GM18873 (cell line): ENCODE measurements at regions not wholly inside any gene's neighbourhood (a gene's known extent, or its start where the extent isn't known, plus 50 kb on each side); places are given as distances from the start of the nearest gene placed in this dataset.
"Not testable (repeated sequence)": the region's sequence is repeated elsewhere in the genome, so short reads cannot be mapped to it uniquely, and the experiment has no call there.

ENCODE experiments used
- ATAC-seq: cut with Tn5 transposase; IDR thresholded peaks from one replicate; pipeline ENCODE4 v1.9.1; 2021; ENCODE audit warnings: mild to moderate bottlenecking, moderate library complexity, moderate number of reproducible peaks; ENCODE audit not compliant: unreplicated experiment, low FRiP score

DNA sequence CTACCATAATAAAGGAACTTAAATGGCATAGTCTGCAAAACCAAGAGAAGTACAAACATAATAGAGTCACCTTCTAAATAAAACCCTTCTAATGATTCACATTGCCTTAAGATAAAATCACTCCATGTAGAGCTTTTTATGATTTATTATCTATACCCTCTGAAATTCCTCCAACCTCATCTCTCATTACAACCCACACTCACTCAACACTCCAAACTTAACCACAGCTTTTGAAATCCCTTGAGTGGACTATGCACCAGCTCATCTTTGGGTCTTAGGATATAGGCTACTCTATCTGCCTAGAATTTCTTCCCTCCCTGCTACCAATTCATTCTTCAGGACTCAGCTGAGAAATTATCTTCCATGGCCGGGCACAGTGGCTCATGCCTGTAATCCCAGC is 122.5 kb downstream of the CETN3 start:
- ATAC-seq: no peak

DNA sequence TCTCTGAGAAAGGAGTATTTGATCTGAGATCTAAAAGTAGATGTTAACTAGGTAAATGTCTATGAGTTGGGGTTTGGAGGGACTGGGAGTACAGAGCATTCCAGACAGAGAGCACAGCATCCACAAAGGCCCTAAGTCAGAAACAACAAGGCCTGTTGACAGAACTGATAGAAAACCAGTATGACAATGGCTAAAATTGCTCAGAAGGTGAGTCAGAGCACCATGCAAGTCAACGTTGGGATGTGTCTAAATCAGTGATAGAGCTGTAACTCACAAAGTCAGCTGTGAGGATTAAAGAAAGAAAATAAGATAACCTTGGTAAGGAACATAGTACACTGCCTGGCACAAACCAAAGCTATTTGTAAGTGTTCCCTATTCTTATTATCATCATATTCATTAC is 124.0 kb downstream of the CETN3 start:
- no peak for ATAC-seq

DNA sequence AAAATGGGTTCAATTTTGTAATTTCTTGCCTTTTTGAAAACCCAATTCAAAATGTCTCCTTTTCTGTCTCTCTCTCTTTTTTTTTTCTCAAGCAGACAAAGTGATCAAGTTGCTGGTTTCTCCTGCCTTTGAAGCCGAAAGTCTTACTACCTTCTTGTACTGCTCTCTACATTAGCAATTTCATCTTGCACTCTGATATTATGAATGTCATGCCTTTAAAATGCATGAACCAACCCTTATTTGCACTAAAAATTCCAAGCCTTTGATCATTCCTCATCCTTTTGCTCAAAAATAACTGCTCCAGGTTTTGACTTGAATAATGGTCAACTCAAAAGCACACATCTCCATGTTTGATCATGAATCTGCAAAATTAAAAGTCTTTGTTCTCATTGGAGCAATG is 125.2 kb downstream of the CETN3 start:
- ATAC-seq: no peak

DNA sequence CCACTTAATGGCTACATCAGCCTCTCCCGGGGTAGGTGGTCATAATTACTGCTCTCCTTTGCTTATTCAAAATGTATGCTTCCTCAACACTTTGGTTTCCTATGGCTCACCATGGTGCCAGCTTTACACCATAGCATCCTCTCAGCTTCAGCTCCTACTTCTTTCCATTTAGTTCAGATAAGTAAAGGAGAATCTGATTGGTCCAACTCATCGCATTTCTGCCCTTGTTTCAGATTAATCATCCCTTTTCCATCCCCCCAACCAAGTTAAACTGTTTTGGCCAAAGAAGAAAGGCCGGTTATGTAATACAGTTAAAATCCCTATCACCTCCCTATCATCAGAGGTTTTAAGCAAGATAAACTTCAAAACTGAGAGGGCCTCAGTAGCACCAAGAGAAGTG is 130.5 kb downstream of the CETN3 start:
- ATAC-seq: no peak

DNA sequence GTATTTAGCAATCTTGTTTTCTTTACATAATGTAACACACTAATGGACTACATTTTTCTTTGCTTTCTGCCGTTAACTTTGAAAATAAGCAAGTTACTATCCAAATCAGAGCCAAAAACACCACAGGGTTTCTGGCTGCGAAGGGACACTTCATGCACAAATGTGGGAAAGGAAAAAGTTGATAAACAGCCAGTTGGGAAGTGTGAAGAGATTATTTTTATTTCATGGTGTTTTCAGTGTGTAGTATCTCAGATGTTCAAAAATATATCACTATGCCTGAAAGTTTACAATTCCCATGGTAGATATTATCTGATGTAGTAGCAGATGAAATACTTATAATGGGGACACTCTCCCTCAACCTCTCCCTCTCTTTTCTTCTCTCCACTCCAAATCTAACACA is 135.3 kb downstream of the CETN3 start:
- no peak for ATAC-seq

DNA sequence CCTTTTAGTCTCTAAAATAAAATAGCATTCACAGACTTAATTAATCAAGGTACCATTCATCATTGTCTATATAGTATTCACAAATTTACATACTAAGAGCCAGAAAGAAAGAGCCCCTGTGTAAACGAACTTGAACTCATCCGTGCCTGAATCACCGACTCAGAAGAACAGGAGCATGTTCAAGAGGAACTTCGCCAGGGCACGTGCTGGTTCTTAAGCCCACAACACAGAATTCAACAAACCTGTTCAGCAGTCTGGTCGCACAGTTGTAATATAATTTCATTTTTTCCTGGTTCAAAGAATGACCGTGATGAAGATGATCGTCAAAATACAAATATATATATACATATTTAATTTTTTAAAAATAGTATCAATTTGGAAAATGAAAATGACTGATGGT is 141.9 kb downstream of the CETN3 start:
- no peak for ATAC-seq

DNA sequence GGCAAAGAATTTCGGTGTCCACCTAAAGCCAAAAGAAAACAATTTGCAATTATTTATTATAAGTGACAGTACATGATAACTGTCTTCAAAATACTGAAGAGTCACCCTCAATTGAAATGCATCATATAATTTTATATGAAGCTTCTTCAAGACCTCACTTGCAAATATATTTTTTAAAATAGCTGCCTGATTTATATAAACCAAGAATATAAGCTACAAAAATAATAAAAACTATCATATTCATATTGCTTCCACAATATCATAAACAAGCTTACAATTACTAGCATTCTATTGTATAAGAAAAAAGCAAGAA is 144.1 kb downstream of the CETN3 start:
- no peak for ATAC-seq

DNA sequence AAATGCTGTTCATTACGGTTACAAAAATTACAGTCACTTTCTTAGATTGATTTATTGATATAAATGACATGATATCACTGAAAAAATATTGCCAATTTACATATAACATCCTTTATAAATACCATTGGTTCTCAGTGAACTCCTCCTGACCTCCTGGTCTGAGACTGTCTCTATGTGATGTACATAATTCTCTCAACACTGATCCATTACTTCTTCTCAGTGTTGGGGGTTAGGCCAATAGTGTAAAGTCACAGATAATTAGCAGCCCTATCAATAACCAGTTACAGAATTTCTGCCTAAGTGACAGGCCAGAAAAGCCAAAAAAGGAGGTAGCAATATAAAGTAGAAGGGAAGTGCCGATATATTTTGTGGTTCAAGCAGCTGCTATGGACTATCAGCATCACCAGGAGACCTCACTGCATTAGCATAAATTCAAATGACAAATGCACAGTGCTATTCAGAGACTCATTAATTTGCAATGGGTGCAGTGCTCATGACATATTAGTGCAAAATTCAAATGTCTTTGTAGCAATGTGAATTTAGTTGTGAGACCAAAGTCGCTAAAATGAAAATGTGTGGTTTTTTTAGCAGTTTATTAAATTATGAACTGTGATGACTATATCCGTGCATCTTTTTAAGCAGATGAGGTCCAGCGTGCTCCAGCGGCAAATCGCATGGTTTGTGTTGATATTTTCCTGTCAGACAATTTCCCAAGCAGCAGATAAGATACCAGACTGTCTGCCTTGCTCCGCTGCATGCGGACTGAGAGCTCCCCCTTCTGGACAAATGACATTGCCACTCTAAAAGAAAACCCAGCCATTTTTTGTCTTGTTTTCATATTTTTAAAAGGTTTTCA is 144.6 kb downstream of the CETN3 start:
- no peak for ATAC-seq

DNA sequence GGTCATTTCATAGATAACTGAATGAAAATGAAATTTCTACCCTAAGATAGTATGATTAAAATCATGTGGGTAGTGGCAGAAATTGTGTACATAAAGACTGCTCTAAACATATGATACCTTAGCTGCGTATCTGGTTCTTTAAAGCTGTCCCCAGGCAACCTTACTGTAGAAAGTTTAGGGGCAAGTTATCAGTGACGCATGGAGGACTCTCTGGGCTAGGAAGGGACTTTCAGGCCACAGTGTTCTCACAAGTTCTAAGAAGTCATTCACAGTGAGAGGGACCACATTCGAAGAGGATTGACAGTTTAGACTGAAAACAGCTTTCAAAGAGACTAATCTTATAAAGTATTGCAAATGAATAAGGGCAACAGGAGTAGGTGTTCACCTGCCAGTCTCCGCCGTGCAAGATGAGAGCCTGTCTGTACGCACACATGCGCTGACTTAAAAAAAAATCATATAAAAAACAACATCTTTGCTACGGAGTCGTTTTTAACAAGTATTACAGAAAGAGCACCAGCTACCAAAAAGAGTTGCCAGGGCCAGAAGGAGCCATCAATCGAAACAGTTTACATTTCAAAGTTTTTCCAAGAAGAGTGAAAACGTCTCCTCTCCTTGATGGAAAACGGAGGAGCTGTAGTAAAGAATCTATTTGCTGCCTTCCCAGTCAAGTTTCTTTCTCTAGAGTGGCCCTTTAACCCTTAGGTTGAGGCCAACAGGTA is 146.3 kb downstream of the CETN3 start:
- no peak for ATAC-seq

DNA sequence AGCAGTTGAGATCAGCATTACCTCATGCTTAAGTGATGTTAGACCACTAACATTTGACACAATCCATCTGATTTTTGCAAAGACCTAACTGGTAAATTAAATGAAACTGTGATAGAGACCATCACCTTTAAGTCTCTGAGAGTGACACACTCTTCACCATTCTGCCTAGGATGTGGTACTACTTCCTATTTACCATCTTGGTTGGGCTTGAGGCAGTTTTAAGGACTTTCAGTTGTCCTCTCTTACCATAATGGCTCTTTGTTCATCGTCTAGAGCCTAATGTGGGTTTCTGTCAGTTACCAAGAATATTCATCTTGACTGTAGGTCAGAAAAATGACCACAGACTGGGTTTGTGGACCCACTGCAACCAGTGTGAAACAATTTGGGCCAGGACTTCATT is 158.1 kb downstream of the CETN3 start:
- ATAC-seq: no peak

DNA sequence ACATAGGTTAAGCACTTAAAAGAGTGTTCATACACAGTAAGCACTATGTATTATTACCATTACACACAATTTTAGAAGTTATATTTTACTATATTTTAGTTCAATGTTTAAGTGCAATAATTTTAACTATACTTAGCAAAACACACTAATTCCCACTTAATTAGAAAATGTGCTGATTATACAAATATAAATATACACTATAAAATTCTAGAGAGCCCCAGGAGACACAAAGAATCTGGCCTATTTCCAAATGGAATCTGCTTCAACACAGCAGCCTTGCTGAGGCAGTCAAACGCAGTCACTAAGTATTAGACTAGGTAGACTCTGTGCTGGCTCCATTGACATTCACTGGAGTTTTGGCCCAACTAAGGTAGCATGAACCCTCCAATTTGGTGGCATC is 160.9 kb downstream of the CETN3 start:
- ATAC-seq: no peak

DNA sequence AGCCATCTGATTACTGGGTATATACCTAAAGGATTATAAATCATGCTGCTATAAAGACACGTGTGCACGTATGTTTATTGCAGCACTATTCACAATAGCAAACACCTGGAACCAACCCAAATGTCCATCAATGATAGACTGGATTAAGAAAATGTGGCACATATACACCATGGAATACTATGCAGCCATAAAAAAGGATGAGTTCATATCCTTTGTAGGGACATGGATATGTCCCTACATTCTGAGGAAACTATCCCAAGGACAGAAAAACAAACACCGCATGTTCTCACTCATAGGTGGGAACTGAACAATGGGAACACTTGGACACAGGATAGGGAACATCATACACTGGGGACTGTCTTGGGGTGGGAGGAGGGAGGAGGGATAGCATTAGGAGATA is 165.7 kb downstream of the CETN3 start:
- not testable (repeated sequence) for ATAC-seq

DNA sequence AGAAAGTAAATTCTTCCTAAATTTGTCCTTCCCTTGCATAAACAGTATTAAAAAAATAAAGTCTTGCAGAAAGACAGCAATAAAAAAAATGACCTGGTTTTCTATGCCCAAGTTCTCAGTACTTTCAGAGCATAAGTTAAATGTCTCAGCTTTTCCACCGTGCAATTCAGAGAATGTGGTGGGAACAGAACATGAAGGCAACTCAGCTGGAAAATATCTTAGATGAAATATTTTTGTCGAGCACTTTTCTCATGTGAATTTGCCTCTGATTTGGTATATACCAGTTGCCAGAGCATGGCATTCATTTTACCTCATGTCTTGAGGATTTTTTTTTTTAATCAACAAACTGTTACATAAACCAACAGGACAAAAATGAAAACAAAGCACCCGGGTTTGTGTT is 176.1 kb downstream of the CETN3 start:
- no peak for ATAC-seq

DNA sequence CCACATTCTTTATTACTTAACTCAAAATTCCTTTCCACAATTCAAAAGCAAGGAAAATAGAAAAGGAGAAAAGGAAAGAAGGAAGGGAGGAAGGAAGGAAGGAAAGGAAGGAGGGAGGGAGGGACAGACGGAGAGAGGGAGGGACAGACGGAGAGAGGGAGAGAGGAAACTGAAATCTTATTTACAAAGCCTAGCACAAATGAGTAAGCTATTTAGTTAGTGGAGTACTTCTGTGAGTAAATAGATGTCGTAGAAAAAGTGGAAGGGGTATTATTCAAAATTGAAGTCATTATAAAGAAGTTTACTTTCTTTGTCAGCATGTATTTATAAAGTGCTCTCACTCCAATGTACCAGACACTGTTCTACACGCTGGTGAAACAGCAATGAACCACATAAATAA is 177.9 kb downstream of the CETN3 start:
- no peak for ATAC-seq

DNA sequence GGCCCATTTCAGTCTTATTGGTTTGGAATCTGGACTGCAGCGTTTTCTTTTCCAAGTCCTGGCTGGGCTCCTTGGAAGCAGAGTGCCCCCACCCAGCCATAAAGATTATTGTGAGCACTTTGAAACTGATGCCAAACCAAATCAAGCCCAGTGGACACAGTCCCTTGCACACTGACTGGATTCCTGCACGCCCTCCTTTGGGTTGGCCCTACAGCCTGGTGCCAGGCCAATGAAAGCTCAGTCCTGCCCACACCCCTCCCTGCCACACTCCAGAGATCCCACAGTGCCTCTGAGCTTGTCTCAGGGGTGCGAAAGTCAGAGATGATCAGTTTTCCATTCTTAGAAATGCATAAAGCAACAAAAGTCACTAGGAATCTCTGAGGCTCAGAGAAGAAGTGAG is 181.9 kb downstream of the CETN3 start:
- ATAC-seq: no peak

DNA sequence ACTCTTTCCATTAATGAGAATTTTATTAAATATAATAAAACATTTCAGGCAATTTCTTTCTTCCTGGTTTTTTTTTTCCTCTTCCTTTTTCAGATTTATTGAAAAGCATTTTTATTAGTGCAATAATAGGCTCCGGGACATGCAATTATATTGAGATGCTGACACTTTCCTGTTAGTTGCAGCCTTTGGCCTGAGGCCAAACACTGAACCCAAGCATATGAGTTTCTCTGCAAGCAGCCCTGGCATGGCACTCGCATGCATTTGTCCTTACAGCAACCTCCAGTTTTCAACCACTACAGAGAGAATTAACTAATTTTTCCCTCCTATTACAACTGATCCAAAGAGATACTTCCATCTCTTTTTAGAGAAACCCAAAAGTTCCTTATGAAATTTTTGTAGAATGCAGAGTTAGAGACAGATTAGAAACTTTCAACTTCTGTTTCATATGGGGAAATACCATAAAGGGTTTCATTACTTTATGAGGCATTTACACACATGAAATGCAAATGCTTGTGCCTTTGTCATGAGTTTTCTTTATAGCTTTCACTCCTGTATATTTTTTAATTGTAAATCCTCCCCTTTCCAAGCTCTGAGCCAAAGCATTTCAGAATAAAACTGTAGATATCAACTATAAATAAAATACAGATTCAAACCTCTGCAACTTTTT is 183.0 kb downstream of the CETN3 start:
- no peak for ATAC-seq

DNA sequence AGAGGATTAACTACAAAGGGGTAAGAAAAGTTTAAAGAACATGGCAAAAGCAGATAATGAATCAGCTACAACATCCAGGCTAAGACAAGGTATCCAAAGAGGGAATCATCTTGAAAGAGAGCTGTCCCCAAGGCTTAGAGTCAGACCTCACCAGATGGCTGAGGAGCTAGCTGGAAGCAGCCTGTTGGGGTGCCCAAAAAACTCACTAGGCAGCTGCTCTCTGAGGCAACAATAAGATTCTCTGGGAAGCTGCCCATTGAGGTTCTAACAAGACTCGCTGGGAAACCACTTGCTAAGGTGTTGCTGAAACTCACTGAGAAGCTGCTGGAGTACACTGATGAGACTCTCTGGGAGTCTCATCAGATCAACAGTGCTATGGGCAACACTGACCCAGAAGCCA is 185.2 kb downstream of the CETN3 start:
- no peak for ATAC-seq

DNA sequence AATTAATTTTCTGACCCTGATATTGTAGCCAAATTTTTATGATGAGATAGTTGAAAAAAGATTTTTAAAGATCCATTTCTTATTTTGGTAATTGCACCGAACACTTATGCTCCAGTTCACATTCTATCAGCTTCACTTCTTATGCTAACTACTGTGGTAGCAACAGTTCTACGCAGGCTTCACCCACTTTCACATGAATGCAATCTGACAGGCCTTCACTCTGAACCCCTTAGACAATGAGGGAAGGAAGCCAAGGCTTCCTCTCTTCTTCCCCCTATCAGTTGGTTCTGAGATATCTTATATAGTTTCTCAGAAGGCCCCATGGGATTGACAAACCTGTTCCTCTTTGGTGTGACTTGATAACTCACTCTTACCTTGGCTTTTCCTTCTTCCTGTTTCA is 185.8 kb downstream of the CETN3 start:
- no peak for ATAC-seq

DNA sequence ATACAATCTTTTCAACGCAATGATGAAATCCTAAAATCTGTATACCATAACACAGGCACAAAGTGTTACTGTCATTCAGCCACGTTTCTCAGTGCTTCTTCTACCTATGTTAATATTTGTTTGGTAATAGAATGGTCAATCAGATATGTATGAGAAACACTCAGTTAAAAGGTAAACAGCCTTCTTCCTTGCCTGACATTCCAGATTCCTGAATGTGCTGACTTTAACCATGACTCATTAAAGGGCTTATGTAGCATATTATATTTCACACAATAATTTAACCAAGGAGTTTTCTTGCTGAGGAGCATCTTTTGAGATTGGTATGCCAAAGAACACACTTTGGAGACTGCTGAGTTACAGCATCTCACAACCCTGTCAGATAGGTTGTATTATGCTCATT is 187.6 kb downstream of the CETN3 start:
- no peak for ATAC-seq

DNA sequence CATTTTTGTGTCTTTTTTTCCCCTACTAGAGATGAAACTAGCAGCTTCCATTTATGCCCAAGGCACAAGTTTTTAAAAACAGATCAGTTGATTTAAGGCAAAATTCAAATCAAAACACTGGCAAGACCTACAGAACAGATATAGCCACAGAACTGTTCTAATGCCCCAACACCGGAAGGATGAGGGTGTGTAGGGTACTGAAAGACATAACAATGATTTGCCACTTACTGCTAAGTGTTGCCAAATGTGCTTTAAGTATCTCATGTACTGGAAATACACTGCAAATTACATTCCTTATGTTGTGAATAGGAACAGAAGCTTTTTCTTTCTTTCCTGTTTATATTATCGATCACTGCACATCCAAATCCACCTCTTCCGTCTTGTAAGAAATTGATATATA is 189.0 kb downstream of the CETN3 start:
- ATAC-seq: no peak

DNA sequence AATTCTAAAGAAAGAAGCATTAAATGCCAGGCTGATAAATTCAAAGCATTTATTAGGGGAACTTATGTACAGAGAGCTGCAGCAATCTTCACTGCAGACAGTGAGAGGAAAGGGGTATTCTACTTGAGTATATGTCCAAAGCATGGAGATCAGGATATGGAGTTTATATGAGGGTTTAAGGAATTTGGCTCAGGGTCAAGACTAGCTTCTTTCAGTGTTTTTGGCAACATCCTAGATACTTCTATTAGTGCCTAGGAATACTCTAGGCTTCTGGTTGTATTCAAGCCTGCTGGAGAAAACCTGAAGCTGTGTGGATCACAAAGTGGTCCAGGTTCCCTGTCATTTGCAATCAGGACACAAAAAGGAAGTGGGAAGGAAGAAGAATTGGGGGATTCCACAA is 194.6 kb downstream of the CETN3 start:
- no peak for ATAC-seq

DNA sequence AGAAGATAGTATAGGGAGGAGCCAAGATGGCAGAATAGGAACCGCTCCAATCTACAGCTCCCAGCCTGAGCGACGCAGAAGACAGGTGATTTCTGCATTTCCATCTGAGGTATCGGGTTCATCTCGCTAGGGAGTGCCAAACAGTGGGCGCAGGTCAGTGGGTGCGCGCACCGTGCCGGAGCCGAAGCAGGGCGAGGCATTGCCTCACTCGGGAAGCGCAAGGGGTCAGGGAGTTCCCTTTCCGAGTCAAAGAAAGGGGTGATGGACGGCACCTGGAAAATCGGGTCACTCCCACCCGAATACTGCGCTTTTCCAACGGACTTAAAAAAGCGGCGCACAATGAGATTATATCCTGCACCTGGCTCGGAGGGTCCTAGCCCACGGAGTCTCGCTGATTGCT is 201.2 kb downstream of the CETN3 start:
- not testable (repeated sequence) for ATAC-seq
